DOHH2 (cell line): ENCODE measurements at regions not wholly inside any gene's neighbourhood (a gene's known extent, or its start where the extent isn't known, plus 50 kb on each side); places are given as distances from the start of the nearest gene placed in this dataset.

Experiments used
- H3F3A ChIP-seq: fragments of 200-600 bp; sonication (generic), shearing (Covaris generic); 2 replicates; pipeline ENCODE4 v1.6.0; 2016; ENCODE audit warnings: antibody characterized with exemption, mild to moderate bottlenecking; ENCODE audit not compliant: control insufficient read depth, insufficient read depth
- H3K27ac ChIP-seq: fragments of 200-600 bp; sonication (generic); 2 replicates; pipeline ENCODE4 v1.5.1; 2014; ENCODE audit warnings: low read depth, mild to moderate bottlenecking, low read length, moderate library complexity
- H3K27me3 ChIP-seq: fragments of 200-600 bp; sonication (generic); 2 replicates; pipeline ENCODE4 v1.6.1; 2014; ENCODE audit warnings: mild to moderate bottlenecking, low read length, mixed read lengths; ENCODE audit not compliant: control insufficient read depth
- H3K36me3 ChIP-seq: fragments of 200-600 bp; sonication (generic); 2 replicates; pipeline ENCODE4 v1.6.1; 2014; ENCODE audit warnings: mild to moderate bottlenecking, low read length, moderate library complexity, mixed read lengths; ENCODE audit not compliant: control insufficient read depth
- H3K4me1 ChIP-seq: fragments of 200-600 bp; sonication (generic); 2 replicates; pipeline ENCODE4 v1.6.1; 2014; ENCODE audit warnings: mild to moderate bottlenecking, low read length, mixed read lengths; ENCODE audit not compliant: control insufficient read depth
- H3K4me2 ChIP-seq: fragments of 200-600 bp; sonication (generic); 2 replicates; pipeline ENCODE4 v1.6.0; 2014; ENCODE audit warnings: mild to moderate bottlenecking, low read length, moderate library complexity
- H3K4me3 ChIP-seq: fragments of 200-600 bp; sonication (generic); 2 replicates; pipeline ENCODE4 v1.5.1; 2014; ENCODE audit warnings: mild to moderate bottlenecking, low read length, mixed read lengths
- H3K79me2 ChIP-seq: fragments of 200-600 bp; sonication (generic); 2 replicates; pipeline ENCODE4 v1.6.1; 2014; ENCODE audit warnings: mild to moderate bottlenecking, low read length, mixed read lengths; ENCODE audit not compliant: control insufficient read depth
- H3K9me2 ChIP-seq: fragments of 200-600 bp; sonication (generic); replicated peaks from 2 replicates; pipeline ENCODE4 v1.6.1; 2014; ENCODE audit warnings: mild to moderate bottlenecking, low read length, mixed read lengths; ENCODE audit not compliant: control insufficient read depth
- H3K9me3 ChIP-seq: fragments of 200-600 bp; sonication (generic); 2 replicates; pipeline ENCODE4 v1.6.1; 2014; ENCODE audit warnings: antibody characterized with exemption, low read length, mixed read lengths; ENCODE audit not compliant: control insufficient read depth, insufficient read depth
- H4K20me1 ChIP-seq: fragments of 200-600 bp; sonication (generic); 2 replicates; pipeline ENCODE4 v1.6.0; 2014; ENCODE audit warnings: low read depth, mild to moderate bottlenecking, antibody characterized with exemption, low read length, moderate library complexity; ENCODE audit not compliant: control insufficient read depth, insufficient read depth
- CTCF ChIP-seq: fragments of 200-600 bp; sonication (generic); IDR thresholded peaks from one replicate; pipeline ENCODE4 v1.5.1; 2014; ENCODE audit warnings: antibody characterized with exemption, mild to moderate bottlenecking, low read depth, low read length; ENCODE audit not compliant: poor library complexity, severe bottlenecking
- EZH2phosphoT487 ChIP-seq: fragments of 200-600 bp; sonication (generic); IDR thresholded peaks from 2 replicates; pipeline ENCODE4 v1.6.1; 2017; ENCODE audit warnings: borderline replicate concordance, mild to moderate bottlenecking, antibody characterized with exemption, low read length, moderate library complexity, mixed read lengths

GRCh38 chr4:79514621-79515329, 106.7 kb upstream of the GK2 start:
- TF ChIP-seq EZH2phosphoT487 (no peak), CTCF (no peak)
- no peaks in the 10 kb centered on the region for H4K20me1 ChIP-seq
- H3F3A ChIP-seq: no peaks in the 10 kb centered on the region
- H3K4me3 ChIP-seq: no peak overlapping the region
- no peak overlapping the region for H3K27ac ChIP-seq
- no peak overlapping the region for H3K4me2 ChIP-seq
- H3K27me3 ChIP-seq: no peaks in the 10 kb centered on the region
- H3K9me2 ChIP-seq: no peaks in the 10 kb centered on the region
- H3K4me1 ChIP-seq: no peaks in the 10 kb centered on the region
- no peaks in the 10 kb centered on the region for H3K79me2 ChIP-seq
- H3K36me3 ChIP-seq: no peaks in the 10 kb centered on the region
- no peaks in the 10 kb centered on the region for H3K9me3 ChIP-seq

- Histone ChIP-seq H3K9me2 (no peaks in the 10 kb centered on the region), H3K79me2 (no peaks in the 10 kb centered on the region), H4K20me1 (no peaks in the 10 kb centered on the region), H3K27me3 (no peaks in the 10 kb centered on the region), H3F3A (no peaks in the 10 kb centered on the region), H3K27ac (no peak overlapping the region), H3K9me3 (no peaks in the 10 kb centered on the region), H3K4me2 (no peak overlapping the region), H3K4me3 (no peak overlapping the region), H3K36me3 (no peaks in the 10 kb centered on the region), H3K4me1 (no peaks in the 10 kb centered on the region)
- no peak for TF ChIP-seq EZH2phosphoT487
- TF ChIP-seq CTCF: no peak
Measured at GRCh38 chr4:79513576-79513975, 105.5 kb upstream of the GK2 start.

GRCh38 chr4:79512363-79512762, 104.3 kb upstream of the GK2 start:
- Histone ChIP-seq H3K4me1 (no peaks in the 10 kb centered on the region), H3K4me2 (no peak overlapping the region), H4K20me1 (no peaks in the 10 kb centered on the region), H3K4me3 (no peak overlapping the region), H3K9me3 (no peaks in the 10 kb centered on the region), H3F3A (no peaks in the 10 kb centered on the region), H3K27me3 (no peaks in the 10 kb centered on the region), H3K79me2 (no peaks in the 10 kb centered on the region), H3K27ac (no peak overlapping the region), H3K9me2 (no peaks in the 10 kb centered on the region), H3K36me3 (no peaks in the 10 kb centered on the region)
- TF ChIP-seq EZH2phosphoT487 (no peak), CTCF (no peak)
